ENCODE measurements at regions not wholly inside any gene's neighbourhood (a gene's known extent, or its start where the extent isn't known, plus 50 kb on each side); places are given as distances from the start of the nearest gene placed in this dataset.
A peak's percentile ranks its signal among the peaks of the same experiment; 100 is the strongest.
"Not testable (repeated sequence)": the region's sequence is repeated elsewhere in the genome, so short reads cannot be mapped to it uniquely, and the experiment has no call there.

- no peak for DNase-seq
Measured at GRCh38 chr2:7609974-7610373, 692.8 kb downstream of the RNF144A start.

DNA sequence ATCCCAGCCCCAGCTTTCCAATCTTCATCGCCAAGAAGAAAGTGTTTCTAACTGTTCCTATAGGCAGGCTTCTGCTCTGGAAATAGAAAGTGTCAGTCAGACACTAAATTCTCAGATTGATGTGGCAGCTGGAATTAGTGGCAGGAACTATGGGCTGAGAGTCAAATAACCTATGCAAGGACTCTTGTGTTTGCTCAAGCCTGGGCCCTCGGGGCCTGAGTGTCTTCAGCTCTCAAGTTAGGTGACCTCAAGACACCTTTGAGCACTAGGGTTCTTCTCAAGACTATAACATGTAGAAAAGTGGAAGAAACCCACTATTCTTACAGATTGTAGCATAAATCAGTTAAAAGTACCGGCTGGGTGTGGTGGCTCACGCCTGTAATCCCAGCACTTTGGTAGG, 694.5 kb downstream of the RNF144A start:
- no peak for DNase-seq

GRCh38 chr2:7612969-7613368, 695.8 kb downstream of the RNF144A start:
- no peak for DNase-seq

- no peak for DNase-seq
Measured at GRCh38 chr2:7613831-7614230, 696.6 kb downstream of the RNF144A start.

DNA sequence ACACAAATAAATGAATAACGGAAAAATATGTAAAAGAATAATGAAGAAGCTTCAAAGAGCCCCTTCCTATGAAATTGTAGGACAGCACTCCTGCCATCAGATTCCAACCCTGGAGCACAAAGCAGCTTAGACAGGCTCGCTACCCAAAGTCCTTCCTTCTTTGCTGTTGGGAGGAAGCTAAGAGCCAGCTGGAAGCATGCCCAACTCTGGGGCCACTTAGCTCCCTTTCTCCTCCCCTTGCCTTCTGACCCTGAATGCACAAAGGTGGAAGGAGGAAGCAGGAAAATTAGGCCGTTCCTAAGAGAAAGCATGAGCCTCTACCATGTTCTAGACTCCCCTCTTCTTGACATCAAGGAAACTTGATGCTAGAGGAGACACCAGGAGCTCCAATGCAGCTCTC, 700.8 kb downstream of the RNF144A start:
- DNase-seq: no peak

GRCh38 chr2:7619203-7619970, 702.2 kb downstream of the RNF144A start:
- DNase-seq: no peak

DNA sequence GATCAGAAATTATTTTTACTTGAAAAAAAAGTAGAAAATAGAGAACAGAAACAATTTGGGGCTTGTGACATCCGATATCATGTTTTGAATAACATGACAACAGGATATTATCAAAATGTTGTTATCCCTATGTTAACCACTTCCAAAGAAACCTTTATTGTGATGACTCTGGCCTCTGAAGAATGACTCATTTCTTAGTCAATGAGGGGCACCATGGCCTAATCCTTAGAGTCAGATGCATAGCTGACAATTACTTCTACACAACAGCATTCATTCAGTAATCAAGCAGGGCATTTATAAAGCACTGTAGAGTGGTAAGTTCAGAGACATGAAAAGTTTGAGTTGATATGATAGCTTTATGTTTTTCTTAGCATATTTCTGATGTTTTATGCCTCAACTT, 703.0 kb downstream of the RNF144A start:
- no peak for DNase-seq

GRCh38 chr2:7621018-7621814, 704.0 kb downstream of the RNF144A start:
- no peak for DNase-seq

GRCh38 chr2:7625392-7626138, 708.4 kb downstream of the RNF144A start:
- peak; percentile 43 for DNase-seq

DNA sequence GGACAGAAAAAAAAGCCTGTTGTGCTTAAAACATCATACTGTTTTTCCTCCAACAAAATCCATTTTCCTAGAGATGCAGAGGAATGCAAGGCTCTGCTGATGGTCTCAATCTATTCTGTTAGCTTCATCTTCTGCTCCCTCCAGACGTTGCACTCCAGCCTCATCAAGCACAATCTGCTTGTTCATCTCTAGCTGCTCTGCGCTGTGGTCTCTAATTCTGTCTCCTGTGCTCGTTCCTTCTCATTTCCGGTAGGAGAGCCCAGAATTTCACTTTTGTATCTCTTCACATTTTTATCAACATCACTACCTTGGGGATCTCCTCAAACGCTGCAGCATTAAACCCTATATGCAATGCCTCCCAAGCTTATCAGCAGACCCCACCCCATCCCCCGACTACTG, 708.9 kb downstream of the RNF144A start:
- DNase-seq: no peak

- DNase-seq: no peak
Measured at GRCh38 chr2:7627583-7627982, 710.4 kb downstream of the RNF144A start.

- DNase-seq: no peak
Measured at GRCh38 chr2:7632420-7632819, 715.2 kb downstream of the RNF144A start.

GRCh38 chr2:7633566-7634153, 716.4 kb downstream of the RNF144A start:
- DNase-seq: peak; percentile 19

DNA sequence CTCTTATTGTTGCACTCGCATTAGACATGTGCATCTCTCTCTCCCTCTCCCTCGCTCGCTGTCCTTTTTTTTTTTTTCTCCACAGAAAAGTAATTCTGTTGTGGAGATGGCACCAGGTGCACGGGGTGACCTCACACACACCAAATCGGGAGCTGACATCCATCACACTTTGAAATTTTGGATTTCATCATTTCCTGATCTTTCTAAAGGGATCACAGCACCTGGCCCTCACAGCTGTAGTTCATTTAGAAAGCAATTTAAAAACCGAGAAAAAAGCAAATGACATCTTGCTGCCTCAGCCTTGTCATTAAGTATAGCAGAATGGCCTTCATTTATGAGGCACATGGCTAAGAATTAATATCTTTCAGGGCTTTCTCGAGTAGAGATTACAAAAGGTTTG, 717.2 kb downstream of the RNF144A start:
- DNase-seq: peak; percentile 55

DNA sequence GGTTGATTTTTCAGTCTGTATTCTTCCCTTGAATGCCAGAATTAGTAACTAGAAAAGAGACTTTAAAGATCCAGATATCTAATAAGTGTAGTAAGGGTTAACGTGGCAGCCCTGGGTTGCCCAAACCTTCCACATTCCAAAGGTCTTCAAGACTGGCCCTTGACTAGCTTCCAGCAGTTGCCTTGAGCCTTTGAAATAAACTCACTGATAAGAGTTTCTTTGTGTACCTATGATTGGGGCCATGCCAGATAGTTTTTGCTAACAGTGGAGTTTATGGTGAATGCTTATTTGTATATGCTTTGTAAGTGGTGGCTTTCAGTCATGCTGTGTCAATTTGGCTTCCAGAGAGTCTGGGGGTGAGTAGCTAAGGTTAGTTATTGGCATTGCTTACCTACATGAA, 722.3 kb downstream of the RNF144A start:
- no peak for DNase-seq

DNA sequence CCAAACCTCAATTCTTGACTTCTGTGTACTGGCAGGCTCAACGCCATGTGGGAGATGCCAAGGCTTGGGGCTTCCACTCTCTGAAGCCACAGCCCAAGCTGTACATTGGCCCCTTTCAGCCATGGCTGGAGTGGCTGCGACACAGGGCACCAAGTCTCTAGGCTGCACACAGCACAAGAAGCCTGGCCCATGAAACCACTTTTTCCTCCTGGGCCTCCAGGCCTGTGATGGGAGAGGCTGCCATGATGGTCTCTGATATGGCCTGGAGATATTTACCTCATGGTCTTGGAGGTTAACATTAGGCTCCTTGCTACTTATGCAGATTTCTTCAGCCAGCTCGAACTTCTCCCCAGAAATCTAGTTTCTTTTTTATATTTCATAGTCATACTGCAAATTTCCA, 724.1 kb downstream of the RNF144A start:
- DNase-seq: not testable (repeated sequence)

DNA sequence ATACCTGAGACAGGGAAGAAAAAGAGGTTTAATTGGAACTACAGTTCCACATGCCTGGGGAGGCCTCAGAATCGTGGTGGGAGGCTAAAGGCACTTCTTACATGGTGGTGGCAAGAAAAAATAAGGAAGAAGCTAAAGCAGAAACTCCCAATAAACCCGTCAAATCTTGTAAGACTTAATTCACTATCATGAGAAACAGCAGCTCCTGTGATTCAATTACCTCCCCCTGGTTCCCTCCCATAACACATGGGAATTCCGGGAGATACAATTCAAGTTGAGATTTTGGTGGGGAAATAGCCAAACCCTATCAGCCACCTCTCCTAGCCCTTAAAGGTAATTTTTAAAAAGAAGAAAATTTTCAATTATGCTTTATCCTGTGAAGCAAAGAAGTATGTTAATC, 728.8 kb downstream of the RNF144A start:
- no peak for DNase-seq

GRCh38 chr2:7646661-7647060, 729.4 kb downstream of the RNF144A start:
- DNase-seq: no peak

- no peak for DNase-seq
Measured at GRCh38 chr2:7648221-7648795, 731.1 kb downstream of the RNF144A start.

DNA sequence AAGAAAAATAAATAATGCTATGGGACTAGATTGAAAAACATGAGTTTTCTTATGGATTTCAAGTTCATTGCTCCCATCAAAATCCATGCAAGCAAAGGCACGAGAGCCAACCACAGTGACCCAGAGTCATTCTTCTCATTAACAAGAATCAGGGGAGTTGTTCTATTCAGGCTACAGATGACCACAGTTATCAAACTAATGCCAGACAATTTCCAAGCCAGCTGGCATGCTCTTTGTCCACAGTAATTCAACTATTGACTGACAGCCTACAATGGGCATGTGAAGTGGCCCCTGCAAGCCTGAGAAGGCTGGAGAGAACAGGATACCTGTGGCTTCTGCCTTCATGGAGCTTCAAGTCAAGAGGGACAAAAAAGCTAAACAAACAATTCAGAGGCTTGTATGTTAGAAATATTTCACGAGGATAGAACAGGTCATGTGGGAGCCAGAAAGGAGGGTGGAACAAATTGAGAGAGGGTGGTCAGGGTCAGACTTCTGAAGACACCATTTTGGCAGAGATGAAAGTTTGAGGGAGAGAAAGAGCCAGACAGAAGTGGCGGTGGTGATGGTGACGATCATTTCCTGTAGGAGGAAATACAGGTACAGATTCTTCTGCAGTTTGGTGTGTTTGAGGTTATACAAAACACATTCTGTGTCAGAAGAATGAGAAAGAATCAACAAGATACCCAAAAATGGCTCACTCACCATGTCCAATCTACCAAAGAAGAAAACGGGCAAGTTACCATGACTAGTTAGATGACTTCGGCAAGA, 732.4 kb downstream of the RNF144A start:
- DNase-seq: no peak

GRCh38 chr2:7653617-7654016, 736.4 kb downstream of the RNF144A start:
- no peak for DNase-seq

DNA sequence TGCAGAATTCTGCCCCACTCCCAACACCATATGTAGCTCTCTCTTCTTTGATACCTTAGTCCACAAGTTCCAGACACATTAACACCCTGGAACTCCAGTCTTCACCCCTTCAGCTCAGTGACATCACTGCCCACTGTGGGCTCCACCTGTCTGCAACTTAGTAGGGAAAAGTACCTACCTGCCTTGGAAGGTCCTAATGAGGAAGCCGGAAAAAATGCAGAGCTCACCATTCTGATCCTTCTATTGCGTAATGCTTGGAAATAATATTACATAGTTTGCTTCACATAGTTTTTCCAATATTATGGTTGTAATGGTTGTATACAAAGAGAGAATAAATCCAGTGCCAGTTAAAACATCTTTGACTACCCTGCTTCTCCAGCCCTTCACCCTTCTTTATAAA, 738.4 kb downstream of the RNF144A start:
- no peak for DNase-seq

Measured in NCI-H2227 treated with DMSO at 0.1 percent for 48 hours (cell line).